ENCODE measurements at regions not wholly inside any gene's neighbourhood (a gene's known extent, or its start where the extent isn't known, plus 50 kb on each side); places are given as distances from the start of the nearest gene placed in this dataset.
"Not testable (repeated sequence)": the region's sequence is repeated elsewhere in the genome, so short reads cannot be mapped to it uniquely, and the experiment has no call there.

- H3K4me3 ChIP-seq, H3K4me1 ChIP-seq, H3K27ac ChIP-seq, ATAC-seq, H3K27me3 ChIP-seq, H3K36me3 ChIP-seq: not testable (repeated sequence)
- WGBS, 2 donors (ENCODE audit: low coverage in 1 of 2), result 53 to 78% methylated on average over 2 to 3 of the region's 3 CpGs
- H3K9me3 ChIP-seq, result peaks cover 2 to 37% (median 8%) of the 10 kb centered on the region in 3 donors
Observed at GRCh38 chr11:94235772-94236171, 68.6 kb upstream of the IZUMO1R start.

- H3K4me3 ChIP-seq, ATAC-seq, H3K4me1 ChIP-seq, H3K27me3 ChIP-seq, H3K27ac ChIP-seq, H3K36me3 ChIP-seq: not testable (repeated sequence)
- WGBS, 2 donors (ENCODE audit: low coverage in 1 of 2), result 72 to 81% methylated on average over 4 of the region's 4 CpGs
- peaks cover 2 to 37% (median 8%) of the 10 kb centered on the region in 3 donors for H3K9me3 ChIP-seq
- peak; percentile 6 for TF ChIP-seq EP300 (IDR thresholded peaks at IDR 0.05)
Observed at GRCh38 chr11:94236416-94236815, 68.0 kb upstream of the IZUMO1R start.

- peaks cover 2 to 37% (median 8%) of the 10 kb centered on the region in 3 donors for H3K9me3 ChIP-seq
- H3K4me1 ChIP-seq, H3K4me3 ChIP-seq, H3K36me3 ChIP-seq, ATAC-seq, H3K27me3 ChIP-seq, H3K27ac ChIP-seq: not testable (repeated sequence)
- WGBS, 2 donors (ENCODE audit: low coverage in 1 of 2), result 80% methylated on average over 18 of the region's 18 CpGs
- TF ChIP-seq EP300 (IDR thresholded peaks at IDR 0.05), result peak; percentile 7
- TF ChIP-seq CTCF (IDR thresholded peaks at IDR 0.05), result peak in 1 of 4 experiments; percentile 18
Observed at GRCh38 chr11:94237447-94238153, 66.8 kb upstream of the IZUMO1R start.

- 91 to 92% methylated on average over 24 of the region's 24 CpGs for WGBS, 2 donors (ENCODE audit: low coverage in 1 of 2)
- H3K36me3 ChIP-seq, H3K27ac ChIP-seq, H3K4me3 ChIP-seq, H3K4me1 ChIP-seq, H3K27me3 ChIP-seq: not testable (repeated sequence)
- peak in 1 of 2 donors; percentile 17 for TF ChIP-seq POLR2A (IDR thresholded peaks at IDR 0.05)
- peaks cover 2 to 37% (median 8%) of the 10 kb centered on the region in 3 donors for H3K9me3 ChIP-seq
- ATAC-seq, result peak; percentile 34
Observed at GRCh38 chr11:94238154-94238735, 66.1 kb upstream of the IZUMO1R start.

- peak; percentile 41 for TF ChIP-seq EP300 (IDR thresholded peaks at IDR 0.05)
- not testable (repeated sequence) for H3K27ac ChIP-seq, H3K36me3 ChIP-seq, H3K4me3 ChIP-seq, H3K27me3 ChIP-seq, H3K4me1 ChIP-seq, ATAC-seq
- H3K9me3 ChIP-seq, result peaks cover 2 to 37% (median 8%) of the 10 kb centered on the region in 3 donors
Observed at GRCh38 chr11:94238774-94239173, 65.6 kb upstream of the IZUMO1R start.

- Histone ChIP-seq H3K4me1 (no peaks in the 10 kb centered on the region), H3K4me3 (no peak overlapping the region), H3K36me3 (no peaks in the 10 kb centered on the region), H3K9me3 (peaks cover 0 to 19% (median 6%) of the 10 kb centered on the region in 3 donors), H3K27me3 (no peaks in the 10 kb centered on the region), H3K27ac (no peak overlapping the region)
- TF ChIP-seq POLR2A (IDR thresholded peaks at IDR 0.05), result no peak
- no peak for TF ChIP-seq CTCF (IDR thresholded peaks at IDR 0.05)
- TF ChIP-seq POLR2AphosphoS5 (IDR thresholded peaks at IDR 0.05), result no peak
- TF ChIP-seq EP300 (IDR thresholded peaks at IDR 0.05), result no peak
- WGBS, 2 donors (ENCODE audit: low coverage in 1 of 2), result 45 to 69% methylated on average over 2 of the region's 2 CpGs
- ATAC-seq, result no peak
Observed at GRCh38 chr11:94241896-94242295, 62.5 kb upstream of the IZUMO1R start.

All from gastroesophageal sphincter (tissue), 4 donors.